BJ (cell line): ENCODE measurements at regions not wholly inside any gene's neighbourhood (a gene's known extent, or its start where the extent isn't known, plus 50 kb on each side); places are given as distances from the start of the nearest gene placed in this dataset.
"Not testable (repeated sequence)": the region's sequence is repeated elsewhere in the genome, so short reads cannot be mapped to it uniquely, and the experiment has no call there.

Source experiments
- CTCF ChIA-PET: fragments of 350-600 bp; formaldehyde crosslinking; extraction: SDS; loops from one replicate; lab custom pipeline; 2021; ENCODE audit warnings: antibody characterized with exemption, inconsistent platforms; lab: Yijun Ruan, JAX
- POLR2A ChIA-PET: fragments of 300-600 bp; sonication (Branson Sonifier 250); formaldehyde crosslinking; extraction: SDS; loops from one replicate; lab custom pipeline; 2021; ENCODE audit warnings: antibody characterized with exemption; lab: Charles Lee
- DNase-seq: peaks from one replicate; pipeline ENCODE4 v3.0.0-alpha.2; 2011; ENCODE audit warnings: low read depth
- H3K27me3 ChIP-seq: 2 replicates; pipeline ENCODE4 v1.6.0; 2011; ENCODE audit warnings: low read length; ENCODE audit not compliant: control insufficient read depth, insufficient read depth
- H3K36me3 ChIP-seq: 2 replicates; pipeline ENCODE4 v1.5.1; 2011; ENCODE audit warnings: low read length; ENCODE audit not compliant: control insufficient read depth, insufficient read depth
- H3K4me3 ChIP-seq: 2 replicates; pipeline ENCODE4 v1.5.1; 2011; ENCODE audit warnings: low read depth, mild to moderate bottlenecking, control low read depth, low read length
- TF ChIP-seq, protein P1 (sequence below): IDR thresholded peaks from 2 replicates; pipeline ENCODE4 v1.5.1; 2011; ENCODE audit warnings: low read depth, mild to moderate bottlenecking, control low read depth, inconsistent platforms, low read length, moderate library complexity; ENCODE audit not compliant: insufficient read depth

DNA sequence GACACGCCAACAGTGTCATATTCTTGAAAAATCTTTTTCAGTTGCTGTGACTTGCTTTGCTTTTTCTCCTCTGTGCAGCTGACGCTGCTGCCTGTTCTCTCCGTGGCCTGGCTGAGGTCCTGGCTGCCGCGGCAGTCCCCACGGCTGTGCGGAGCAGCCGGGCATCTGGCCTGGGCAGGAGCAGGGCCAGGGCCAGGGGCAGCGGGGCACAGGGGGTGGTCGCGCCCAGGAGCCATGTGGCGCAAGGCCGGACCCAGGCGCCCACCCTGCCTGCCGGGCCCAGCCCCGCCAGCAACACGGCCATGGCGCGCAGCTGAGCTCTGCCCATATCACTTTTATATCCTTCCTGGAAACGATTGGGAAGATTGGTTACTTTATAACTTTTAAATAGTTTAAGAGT, 109.4 kb upstream of the ACBD5 start:
- Histone ChIP-seq H3K4me3 (no peak overlapping the region), H3K36me3 (no peaks in the 10 kb centered on the region), H3K27me3 (peaks cover 5% of the 10 kb centered on the region)
- DNase-seq = no peak
- POLR2A ChIA-PET = no interaction called here
- TF ChIP-seq, protein P1, sequence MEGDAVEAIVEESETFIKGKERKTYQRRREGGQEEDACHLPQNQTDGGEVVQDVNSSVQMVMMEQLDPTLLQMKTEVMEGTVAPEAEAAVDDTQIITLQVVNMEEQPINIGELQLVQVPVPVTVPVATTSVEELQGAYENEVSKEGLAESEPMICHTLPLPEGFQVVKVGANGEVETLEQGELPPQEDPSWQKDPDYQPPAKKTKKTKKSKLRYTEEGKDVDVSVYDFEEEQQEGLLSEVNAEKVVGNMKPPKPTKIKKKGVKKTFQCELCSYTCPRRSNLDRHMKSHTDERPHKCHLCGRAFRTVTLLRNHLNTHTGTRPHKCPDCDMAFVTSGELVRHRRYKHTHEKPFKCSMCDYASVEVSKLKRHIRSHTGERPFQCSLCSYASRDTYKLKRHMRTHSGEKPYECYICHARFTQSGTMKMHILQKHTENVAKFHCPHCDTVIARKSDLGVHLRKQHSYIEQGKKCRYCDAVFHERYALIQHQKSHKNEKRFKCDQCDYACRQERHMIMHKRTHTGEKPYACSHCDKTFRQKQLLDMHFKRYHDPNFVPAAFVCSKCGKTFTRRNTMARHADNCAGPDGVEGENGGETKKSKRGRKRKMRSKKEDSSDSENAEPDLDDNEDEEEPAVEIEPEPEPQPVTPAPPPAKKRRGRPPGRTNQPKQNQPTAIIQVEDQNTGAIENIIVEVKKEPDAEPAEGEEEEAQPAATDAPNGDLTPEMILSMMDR = no peak
- CTCF ChIA-PET = no interaction called here

DNA sequence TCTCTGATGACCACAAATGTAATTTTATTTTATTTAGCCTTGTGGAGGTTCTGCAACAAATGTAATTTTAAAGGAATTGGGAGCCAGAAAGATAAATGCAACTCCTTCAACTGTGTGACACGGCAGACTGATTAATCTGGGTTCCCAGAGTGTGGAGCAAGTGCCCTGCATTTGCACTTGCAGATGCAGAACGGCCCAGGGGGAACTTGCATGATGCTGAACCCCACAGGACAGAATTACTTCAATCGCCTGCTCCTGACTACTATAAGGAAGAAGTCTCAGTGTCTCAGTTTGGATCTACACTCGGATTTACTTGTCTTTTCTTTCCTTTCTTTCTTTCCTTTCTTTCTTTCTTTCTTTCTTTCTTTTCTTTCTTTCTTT, 107.2 kb upstream of the ACBD5 start:
- H3K27me3 ChIP-seq, H3K4me3 ChIP-seq, POLR2A ChIA-PET, CTCF ChIA-PET, DNase-seq, H3K36me3 ChIP-seq: not testable (repeated sequence)

DNA sequence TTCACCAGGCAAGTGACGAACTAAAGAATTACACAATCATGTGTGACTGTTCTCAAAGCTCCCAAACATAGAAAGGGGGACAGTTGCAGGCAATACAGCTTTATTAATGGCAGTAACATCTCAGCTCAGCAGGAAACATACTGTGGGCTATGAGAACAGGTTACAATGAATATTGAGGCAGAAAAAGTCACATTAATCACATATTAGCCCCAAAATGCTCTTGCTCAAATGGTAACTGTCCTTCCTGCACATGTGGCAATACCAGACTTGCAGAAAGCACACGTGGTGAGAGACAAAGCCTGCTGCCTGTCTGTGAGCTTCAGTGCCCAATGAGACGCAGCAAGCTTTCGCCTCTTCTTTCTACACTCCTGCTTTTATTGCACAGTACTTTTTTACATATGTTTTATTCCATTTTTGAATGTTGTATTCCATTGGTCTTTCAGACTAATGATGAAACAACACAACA, 104.9 kb upstream of the ACBD5 start:
- Histone ChIP-seq H3K4me3 (no peak overlapping the region), H3K36me3 (no peaks in the 10 kb centered on the region), H3K27me3 (peaks cover 2% of the 10 kb centered on the region; the same call in 1 of the 2 replicates)
- CTCF ChIA-PET = no interaction called here
- no peak for DNase-seq
- POLR2A ChIA-PET = no interaction called here
- TF ChIP-seq, protein P1 = no peak

- TF ChIP-seq, protein P1 = no peak
- CTCF ChIA-PET = interaction anchor here (0.6 kb wide), 1 partner anchor 137 kb away, joined by 3 read pairs; no protein-coding TSS in a partner anchor
- Histone ChIP-seq H3K36me3 (no peaks in the 10 kb centered on the region), H3K27me3 (peaks cover 2% of the 10 kb centered on the region; the same call in 1 of the 2 replicates), H3K4me3 (no peak overlapping the region)
- DNase-seq = no peak
- POLR2A ChIA-PET = no interaction called here
Measured at GRCh38 chr10:27344568-27345454, 104.2 kb upstream of the ACBD5 start.

- TF ChIP-seq, protein P1 = no peak
- no peaks in the 10 kb centered on the region for H3K27me3 ChIP-seq
- ChIA-PET CTCF (no interaction called here), POLR2A (no interaction called here)
- DNase-seq = no peak
- H3K36me3 ChIP-seq = no peaks in the 10 kb centered on the region
- no peak overlapping the region for H3K4me3 ChIP-seq
Measured at GRCh38 chr10:27341001-27341400, 100.4 kb upstream of the ACBD5 start.

GRCh38 chr10:27335246-27335645, 94.6 kb upstream of the ACBD5 start:
- DNase-seq, CTCF ChIA-PET, H3K36me3 ChIP-seq, POLR2A ChIA-PET, H3K4me3 ChIP-seq, H3K27me3 ChIP-seq: not testable (repeated sequence)
